OCI-LY3 (cell line): ENCODE measurements at regions not wholly inside any gene's neighbourhood (a gene's known extent, or its start where the extent isn't known, plus 50 kb on each side); places are given as distances from the start of the nearest gene placed in this dataset.
"Not testable (repeated sequence)": the region's sequence is repeated elsewhere in the genome, so short reads cannot be mapped to it uniquely, and the experiment has no call there.

ENCODE experiments used
- H2AFZ ChIP-seq: fragments of 200-600, 300-600 bp; shearing (Covaris generic); 2 replicates; pipeline ENCODE4 v1.6.0; 2014; ENCODE audit warnings: antibody characterized with exemption, low read depth, low read length
- H3K27ac ChIP-seq: fragments of 200-600, 300-600 bp; sonication (generic); 2 replicates; pipeline ENCODE4 v1.5.1; 2014; ENCODE audit warnings: mild to moderate bottlenecking, low read length, moderate library complexity, mixed read lengths
- H3K27me3 ChIP-seq: fragments of 200-600, 300-600 bp; sonication (generic); 2 replicates; pipeline ENCODE4 v1.6.1; 2014; ENCODE audit warnings: low read depth, low read length, mixed read lengths
- H3K36me3 ChIP-seq: fragments of 200-600, 300-600 bp; sonication (generic); replicated peaks from 2 replicates; pipeline ENCODE3; 2014; ENCODE audit warnings: low read depth, low read length, mixed read lengths
- H3K4me1 ChIP-seq: fragments of 300-600, 200-600 bp; sonication (generic); 2 replicates; pipeline ENCODE4 v1.6.1; 2014; ENCODE audit warnings: low read length, mixed read lengths
- H3K4me2 ChIP-seq: fragments of 200-600, 300-600 bp; sonication (generic); 2 replicates; pipeline ENCODE4 v1.6.1; 2014; ENCODE audit warnings: low read length, mixed read lengths
- H3K4me3 ChIP-seq: fragments of 300-600, 200-600 bp; sonication (generic); 2 replicates; pipeline ENCODE4 v1.5.1; 2014; ENCODE audit warnings: antibody characterized with exemption, mild to moderate bottlenecking, low read length, moderate library complexity
- H3K79me2 ChIP-seq: fragments of 300-600, 200-600 bp; shearing (Covaris generic); 2 replicates; pipeline ENCODE4 v1.6.1; 2014; ENCODE audit warnings: mild to moderate bottlenecking, low read length, mixed read lengths
- H3K9ac ChIP-seq: fragments of 300-600, 200-600 bp; shearing (Covaris generic); 2 replicates; pipeline ENCODE4 v1.6.0; 2014; ENCODE audit warnings: mild to moderate bottlenecking, low read length, moderate library complexity
- H3K9me3 ChIP-seq: fragments of 200-600, 300-600 bp; shearing (Covaris generic); 2 replicates; pipeline ENCODE4 v1.6.1; 2014; ENCODE audit warnings: low read length, mixed read lengths; ENCODE audit not compliant: insufficient read depth
- H4K20me1 ChIP-seq: fragments of 200-600, 300-600 bp; sonication (generic); 2 replicates; pipeline ENCODE4 v1.6.1; 2016; ENCODE audit warnings: low read length, mixed read lengths; ENCODE audit not compliant: insufficient read depth
- EZH2phosphoT487 ChIP-seq: fragments of 200-600 bp; shearing (Covaris generic); IDR thresholded peaks from 2 replicates; pipeline ENCODE4 v1.6.1; 2018; ENCODE audit warnings: antibody characterized with exemption, mixed run types, low read depth
- TF ChIP-seq, protein P1 (sequence below): fragments of 200-600, 300-600 bp; sonication (generic); IDR thresholded peaks from 2 replicates; pipeline ENCODE4 v1.5.1; 2014; ENCODE audit warnings: antibody characterized with exemption, low read length, low read depth

DNA sequence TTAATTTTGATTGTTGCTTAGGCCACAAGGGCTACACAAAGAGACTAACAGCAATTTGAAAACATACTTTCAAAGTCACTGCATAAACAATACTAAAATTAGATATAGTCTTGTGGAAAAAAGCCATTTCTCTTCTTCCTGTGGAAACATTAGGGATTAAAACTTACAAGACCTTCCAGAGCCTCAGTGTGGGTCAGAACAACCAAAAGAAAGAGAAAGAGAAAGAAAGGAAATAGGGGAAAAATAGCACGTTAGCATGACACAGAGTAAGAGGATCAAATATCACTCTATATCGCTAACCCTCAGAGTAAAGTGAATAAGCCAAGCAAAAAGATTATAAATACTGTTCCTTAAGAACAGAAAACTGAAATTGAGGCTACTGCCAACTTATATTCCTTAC is 127.8 kb upstream of the DIAPH2 start:
- no peak for TF ChIP-seq EZH2phosphoT487
- TF ChIP-seq, protein P1, sequence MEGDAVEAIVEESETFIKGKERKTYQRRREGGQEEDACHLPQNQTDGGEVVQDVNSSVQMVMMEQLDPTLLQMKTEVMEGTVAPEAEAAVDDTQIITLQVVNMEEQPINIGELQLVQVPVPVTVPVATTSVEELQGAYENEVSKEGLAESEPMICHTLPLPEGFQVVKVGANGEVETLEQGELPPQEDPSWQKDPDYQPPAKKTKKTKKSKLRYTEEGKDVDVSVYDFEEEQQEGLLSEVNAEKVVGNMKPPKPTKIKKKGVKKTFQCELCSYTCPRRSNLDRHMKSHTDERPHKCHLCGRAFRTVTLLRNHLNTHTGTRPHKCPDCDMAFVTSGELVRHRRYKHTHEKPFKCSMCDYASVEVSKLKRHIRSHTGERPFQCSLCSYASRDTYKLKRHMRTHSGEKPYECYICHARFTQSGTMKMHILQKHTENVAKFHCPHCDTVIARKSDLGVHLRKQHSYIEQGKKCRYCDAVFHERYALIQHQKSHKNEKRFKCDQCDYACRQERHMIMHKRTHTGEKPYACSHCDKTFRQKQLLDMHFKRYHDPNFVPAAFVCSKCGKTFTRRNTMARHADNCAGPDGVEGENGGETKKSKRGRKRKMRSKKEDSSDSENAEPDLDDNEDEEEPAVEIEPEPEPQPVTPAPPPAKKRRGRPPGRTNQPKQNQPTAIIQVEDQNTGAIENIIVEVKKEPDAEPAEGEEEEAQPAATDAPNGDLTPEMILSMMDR = no peak
- H3K9ac ChIP-seq = no peak overlapping the region

GRCh38 chrX:96561129-96561528 is 123.5 kb upstream of the DIAPH2 start:
- not testable (repeated sequence) for H3K9ac ChIP-seq, H3K36me3 ChIP-seq, H3K9me3 ChIP-seq, H3K27ac ChIP-seq, H2AFZ ChIP-seq, H3K79me2 ChIP-seq, H3K4me2 ChIP-seq, H4K20me1 ChIP-seq, H3K4me1 ChIP-seq, H3K4me3 ChIP-seq, H3K27me3 ChIP-seq

More for the DNA sequence above, 127.8 kb upstream of the DIAPH2 start:
- Histone ChIP-seq H3K4me2 (no peak overlapping the region), H3K79me2 (no peaks in the 10 kb centered on the region), H3K4me3 (no peak overlapping the region), H3K27me3 (no peaks in the 10 kb centered on the region), H3K27ac (no peak overlapping the region), H2AFZ (no peak overlapping the region), H3K4me1 (no peaks in the 10 kb centered on the region), H3K36me3 (no peaks in the 10 kb centered on the region), H3K9me3 (no peaks in the 10 kb centered on the region), H4K20me1 (no peaks in the 10 kb centered on the region)

DNA sequence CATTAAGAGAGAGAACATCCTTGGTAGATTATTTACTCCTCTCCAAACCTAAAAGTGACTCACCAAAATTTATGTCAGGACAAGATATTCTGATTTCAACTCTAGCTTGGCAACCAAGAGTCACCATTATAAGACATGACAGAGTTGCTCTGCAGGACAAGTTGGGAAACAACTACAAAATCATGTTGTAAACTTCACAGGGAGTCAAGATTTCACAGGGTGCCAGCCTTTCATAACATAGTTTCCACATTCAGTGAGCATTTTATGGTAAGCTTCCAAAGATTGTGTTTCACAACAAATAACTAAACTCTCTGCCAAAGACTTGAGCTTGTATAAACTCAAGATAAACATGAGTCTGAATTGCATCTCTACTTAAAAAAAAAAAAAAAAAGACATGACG is 121.0 kb upstream of the DIAPH2 start:
- no peak overlapping the region for H3K4me2 ChIP-seq
- no peaks in the 10 kb centered on the region for H3K27me3 ChIP-seq
- no peaks in the 10 kb centered on the region for H3K36me3 ChIP-seq
- H4K20me1 ChIP-seq = no peaks in the 10 kb centered on the region
- no peaks in the 10 kb centered on the region for H3K79me2 ChIP-seq
- H3K4me3 ChIP-seq = no peak overlapping the region
- no peaks in the 10 kb centered on the region for H3K9me3 ChIP-seq
- no peak overlapping the region for H3K27ac ChIP-seq
- no peak overlapping the region for H3K9ac ChIP-seq
- TF ChIP-seq, protein P1 = no peak
- no peak for TF ChIP-seq EZH2phosphoT487
- no peak overlapping the region for H2AFZ ChIP-seq
- no peaks in the 10 kb centered on the region for H3K4me1 ChIP-seq

- H3K4me3 ChIP-seq = no peak overlapping the region
- no peaks in the 10 kb centered on the region for H3K4me1 ChIP-seq
- H3K79me2 ChIP-seq = no peaks in the 10 kb centered on the region
- H3K9me3 ChIP-seq = no peaks in the 10 kb centered on the region
- no peaks in the 10 kb centered on the region for H3K27me3 ChIP-seq
- H3K9ac ChIP-seq = no peak overlapping the region
- no peaks in the 10 kb centered on the region for H3K36me3 ChIP-seq
- H4K20me1 ChIP-seq = no peaks in the 10 kb centered on the region
- no peak overlapping the region for H3K27ac ChIP-seq
- H3K4me2 ChIP-seq = no peak overlapping the region
- TF ChIP-seq, protein P1 = no peak
- TF ChIP-seq EZH2phosphoT487 = no peak
- no peak overlapping the region for H2AFZ ChIP-seq
These were observed 120.0 kb upstream of the DIAPH2 start for GRCh38 chrX:96564595-96564994.

DNA sequence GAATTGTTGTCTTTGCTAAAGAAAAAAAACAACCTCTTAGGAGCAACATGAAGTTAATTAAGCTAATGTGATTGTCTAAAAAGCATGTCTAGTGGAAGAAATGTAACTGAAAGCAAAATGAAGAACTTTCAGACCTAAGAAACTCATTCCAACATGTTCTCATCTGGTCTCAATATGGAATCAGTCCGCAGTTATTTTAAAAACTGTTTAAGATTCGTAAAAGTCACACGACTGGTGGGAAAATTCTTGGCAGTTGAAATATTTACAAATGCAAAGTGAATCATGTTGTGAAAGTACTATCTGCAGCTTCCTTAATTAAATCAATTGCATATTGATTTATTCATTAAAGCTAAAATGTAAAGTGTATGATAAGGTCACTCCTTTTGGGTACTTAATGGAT is 117.8 kb upstream of the DIAPH2 start:
- Histone ChIP-seq H3K79me2 (no peaks in the 10 kb centered on the region), H3K4me3 (no peak overlapping the region), H2AFZ (no peak overlapping the region), H3K4me1 (no peaks in the 10 kb centered on the region), H3K27ac (no peak overlapping the region), H3K9ac (no peak overlapping the region), H3K36me3 (no peaks in the 10 kb centered on the region), H4K20me1 (no peaks in the 10 kb centered on the region), H3K27me3 (no peaks in the 10 kb centered on the region), H3K9me3 (no peaks in the 10 kb centered on the region), H3K4me2 (no peak overlapping the region)
- TF ChIP-seq, protein P1 = no peak
- TF ChIP-seq EZH2phosphoT487 = no peak
